DND-41 (cell line): ENCODE measurements at regions not wholly inside any gene's neighbourhood (a gene's known extent, or its start where the extent isn't known, plus 50 kb on each side); places are given as distances from the start of the nearest gene placed in this dataset.
A peak's percentile ranks its signal among the peaks of the same experiment; 100 is the strongest.

Experiments
- EZH2 ChIP-seq: IDR thresholded peaks from 3 replicates; pipeline ENCODE4 v1.6.1; 2012; ENCODE audit warnings: borderline replicate concordance, low read depth, mild to moderate bottlenecking, moderate library complexity, low read length, inconsistent platforms; ENCODE audit not compliant: severe bottlenecking
- TF ChIP-seq, protein P1 (sequence below): IDR thresholded peaks from 2 replicates; pipeline ENCODE4 v1.5.1; 2012; ENCODE audit warnings: borderline replicate concordance, low read length, moderate library complexity, mild to moderate bottlenecking; ENCODE audit not compliant: poor library complexity, severe bottlenecking; ENCODE audit errors: extremely low read depth

DNA sequence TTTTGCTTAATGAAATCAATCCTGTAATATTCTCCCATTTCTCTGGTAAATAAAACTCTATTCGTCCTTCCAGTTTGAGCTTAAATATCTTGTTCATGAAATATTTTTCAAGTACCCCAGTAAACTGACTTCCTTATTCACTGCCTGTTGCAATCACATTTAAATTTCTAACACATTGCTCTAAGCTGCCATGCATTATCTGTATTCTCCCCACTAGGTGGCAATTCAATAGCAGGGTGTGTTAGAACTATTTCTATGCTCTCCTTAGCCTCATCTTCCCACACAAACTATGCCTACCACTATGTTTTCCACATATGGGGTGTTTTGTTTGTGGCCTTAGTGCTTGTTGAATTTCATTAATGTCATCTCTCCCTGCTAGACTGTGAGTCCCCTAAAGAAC lies 377.1 kb upstream of the HS3ST1 start:
- TF ChIP-seq, protein P1, sequence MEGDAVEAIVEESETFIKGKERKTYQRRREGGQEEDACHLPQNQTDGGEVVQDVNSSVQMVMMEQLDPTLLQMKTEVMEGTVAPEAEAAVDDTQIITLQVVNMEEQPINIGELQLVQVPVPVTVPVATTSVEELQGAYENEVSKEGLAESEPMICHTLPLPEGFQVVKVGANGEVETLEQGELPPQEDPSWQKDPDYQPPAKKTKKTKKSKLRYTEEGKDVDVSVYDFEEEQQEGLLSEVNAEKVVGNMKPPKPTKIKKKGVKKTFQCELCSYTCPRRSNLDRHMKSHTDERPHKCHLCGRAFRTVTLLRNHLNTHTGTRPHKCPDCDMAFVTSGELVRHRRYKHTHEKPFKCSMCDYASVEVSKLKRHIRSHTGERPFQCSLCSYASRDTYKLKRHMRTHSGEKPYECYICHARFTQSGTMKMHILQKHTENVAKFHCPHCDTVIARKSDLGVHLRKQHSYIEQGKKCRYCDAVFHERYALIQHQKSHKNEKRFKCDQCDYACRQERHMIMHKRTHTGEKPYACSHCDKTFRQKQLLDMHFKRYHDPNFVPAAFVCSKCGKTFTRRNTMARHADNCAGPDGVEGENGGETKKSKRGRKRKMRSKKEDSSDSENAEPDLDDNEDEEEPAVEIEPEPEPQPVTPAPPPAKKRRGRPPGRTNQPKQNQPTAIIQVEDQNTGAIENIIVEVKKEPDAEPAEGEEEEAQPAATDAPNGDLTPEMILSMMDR: peak; percentile 32
- TF ChIP-seq EZH2: no peak
